ENCODE measurements at regions not wholly inside any gene's neighbourhood (a gene's known extent, or its start where the extent isn't known, plus 50 kb on each side); places are given as distances from the start of the nearest gene placed in this dataset.

- no peak for DNase-seq (ENCODE audit: low read depth in 2 of 2)
Measured at GRCh38 chr12:39047539-39048262, 142.3 kb upstream of the CPNE8 start.

DNA sequence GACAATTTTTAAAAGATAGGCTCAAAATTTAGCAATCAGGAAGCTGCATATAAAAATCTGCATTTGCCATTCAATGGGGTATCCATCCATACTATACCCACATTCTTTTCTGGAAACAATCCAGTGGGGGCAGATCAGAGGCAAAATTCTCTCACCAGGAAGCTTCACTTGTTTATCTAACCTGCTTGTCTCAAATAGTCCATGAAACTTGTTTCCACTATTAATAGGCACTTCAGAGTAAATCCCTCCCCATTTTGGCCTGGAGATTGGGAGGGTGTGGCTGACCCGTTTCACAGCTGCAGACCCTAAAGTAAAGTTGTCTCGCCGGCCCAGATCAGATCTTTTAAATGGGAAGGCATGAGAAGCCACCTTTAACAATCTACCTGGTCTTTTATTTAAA lies 139.4 kb upstream of the CPNE8 start:
- DNase-seq (ENCODE audit: low read depth in 2 of 2), result no peak

- DNase-seq (ENCODE audit: low read depth in 2 of 2), result no peak
Measured at GRCh38 chr12:39043424-39043822, 138.0 kb upstream of the CPNE8 start.

- DNase-seq (ENCODE audit: low read depth in 2 of 2), result no peak
Measured at GRCh38 chr12:39040275-39040674, 134.9 kb upstream of the CPNE8 start.

GRCh38 chr12:39037115-39037514 lies 131.7 kb upstream of the CPNE8 start:
- DNase-seq (ENCODE audit: low read depth in 2 of 2), result no peak

DNA sequence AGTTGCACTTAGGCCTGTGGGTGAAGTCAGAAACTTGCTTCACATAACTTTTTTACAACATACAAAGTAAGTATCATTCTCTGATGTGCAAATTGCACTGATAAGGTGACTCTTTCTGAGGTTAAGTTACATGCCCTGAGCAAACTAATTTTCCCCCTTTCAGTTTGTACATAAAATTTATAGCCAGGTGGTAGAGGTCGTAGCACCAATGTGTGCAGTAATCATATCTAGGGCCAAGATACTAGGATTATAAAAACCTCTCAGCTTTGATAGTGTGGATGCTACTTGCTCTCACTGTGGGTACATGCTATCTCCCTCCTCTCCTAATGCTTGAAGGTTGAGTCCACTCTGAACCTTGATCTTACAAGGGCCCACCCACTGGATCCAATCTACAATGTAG lies 130.7 kb upstream of the CPNE8 start:
- no peak for DNase-seq (ENCODE audit: low read depth in 2 of 2)

DNA sequence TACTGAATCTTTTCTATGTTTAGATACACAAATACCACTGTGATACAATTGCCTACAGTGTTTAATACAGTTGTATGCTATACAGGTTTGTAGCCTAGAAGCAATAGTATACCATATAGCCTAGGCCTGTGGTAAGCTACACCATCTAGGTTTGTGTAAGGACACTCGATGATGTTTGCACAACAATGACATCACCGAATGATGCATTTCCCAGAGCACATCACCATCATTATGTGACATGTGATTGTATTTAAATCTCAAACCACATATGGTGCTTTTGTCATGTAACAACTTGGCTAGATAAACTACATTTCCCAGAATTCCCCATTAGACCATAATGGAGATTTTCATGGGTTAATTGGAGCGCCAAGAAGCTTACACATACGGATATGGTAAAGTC lies 128.4 kb upstream of the CPNE8 start:
- no peak for DNase-seq (ENCODE audit: low read depth in 2 of 2)

DNA sequence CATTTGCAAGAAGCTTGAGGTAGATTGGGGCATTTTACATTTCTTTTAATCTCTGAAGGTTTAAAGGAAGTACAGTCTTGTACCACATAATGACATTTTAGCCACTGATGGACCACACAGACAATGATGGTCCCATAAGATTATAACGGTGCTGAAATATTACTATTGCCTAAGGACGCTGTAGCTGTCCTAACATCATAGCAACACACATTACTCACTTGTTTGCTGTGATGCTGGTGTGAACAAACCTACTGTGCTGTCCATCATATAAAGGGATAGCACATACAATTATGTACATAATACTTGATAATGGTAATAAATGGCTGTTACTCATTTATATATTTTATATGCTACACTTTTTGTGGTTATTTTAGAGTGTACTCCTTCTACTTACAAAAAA lies 127.1 kb upstream of the CPNE8 start:
- no peak for DNase-seq (ENCODE audit: low read depth in 2 of 2)

DNA sequence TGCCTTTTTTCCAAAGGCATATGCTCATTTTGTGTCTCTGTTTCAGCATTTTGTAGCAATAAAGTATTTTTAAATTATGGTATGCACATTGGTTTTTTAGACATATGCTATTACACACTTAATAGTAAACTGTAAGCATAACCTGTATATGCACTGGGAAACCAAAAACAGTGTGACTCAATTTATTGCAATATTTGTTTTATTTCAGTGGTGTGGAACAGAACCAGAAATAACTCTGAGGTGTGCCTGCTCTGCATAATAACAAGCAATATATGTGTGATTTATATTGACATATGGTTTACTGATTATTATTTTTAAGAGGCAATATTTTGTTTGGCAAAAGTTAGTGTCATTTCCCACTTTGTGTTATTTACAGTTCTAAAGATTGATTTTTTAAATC lies 126.6 kb upstream of the CPNE8 start:
- no peak for DNase-seq (ENCODE audit: low read depth in 2 of 2)

DNA sequence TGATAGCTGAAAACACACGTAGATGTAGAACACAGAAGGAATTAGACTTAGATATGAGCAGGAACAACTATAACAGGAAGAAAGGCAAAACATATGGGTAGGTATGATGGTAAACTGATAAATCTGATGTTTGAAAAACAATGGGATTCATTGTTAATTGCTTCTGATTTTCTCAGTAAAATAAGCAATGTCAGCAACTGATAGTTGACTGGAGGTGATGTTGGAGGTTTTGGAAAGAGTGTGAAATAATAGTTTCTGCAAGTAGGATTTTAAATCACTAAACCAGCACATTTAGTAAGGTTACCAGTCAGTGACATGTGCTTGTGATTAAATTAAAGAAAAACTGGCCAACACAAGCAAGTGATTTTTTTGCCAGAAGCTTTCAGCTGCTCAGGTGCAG lies 123.0 kb upstream of the CPNE8 start:
- no peak for DNase-seq (ENCODE audit: low read depth in 2 of 2)

- no peak for DNase-seq (ENCODE audit: low read depth in 2 of 2)
Measured at GRCh38 chr12:39012870-39013269, 107.5 kb upstream of the CPNE8 start.

GRCh38 chr12:39011166-39011565 lies 105.8 kb upstream of the CPNE8 start:
- DNase-seq (ENCODE audit: low read depth in 2 of 2), result no peak

DNA sequence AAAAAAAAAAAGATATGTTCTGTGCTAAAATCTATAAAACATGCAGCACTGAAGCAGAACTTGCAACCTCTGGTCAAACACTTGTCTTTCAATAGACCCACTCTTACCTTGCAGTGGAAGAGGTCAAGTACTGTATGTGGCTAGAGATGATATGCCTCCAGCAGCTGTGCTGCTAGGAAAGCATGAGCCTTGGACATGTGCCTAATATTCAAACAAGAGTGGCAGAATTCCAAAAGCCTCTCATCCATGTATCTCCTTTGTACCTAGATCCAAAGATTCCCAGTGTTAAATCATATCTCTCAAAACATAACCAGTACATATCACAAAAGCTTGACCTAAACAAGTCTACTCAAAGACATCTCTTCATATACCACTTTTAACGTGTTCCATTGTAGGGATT lies 105.0 kb upstream of the CPNE8 start:
- DNase-seq (ENCODE audit: low read depth in 2 of 2), result no peak

- no peak for DNase-seq (ENCODE audit: low read depth in 2 of 2)
Measured at GRCh38 chr12:39007619-39008018, 102.2 kb upstream of the CPNE8 start.

DNA sequence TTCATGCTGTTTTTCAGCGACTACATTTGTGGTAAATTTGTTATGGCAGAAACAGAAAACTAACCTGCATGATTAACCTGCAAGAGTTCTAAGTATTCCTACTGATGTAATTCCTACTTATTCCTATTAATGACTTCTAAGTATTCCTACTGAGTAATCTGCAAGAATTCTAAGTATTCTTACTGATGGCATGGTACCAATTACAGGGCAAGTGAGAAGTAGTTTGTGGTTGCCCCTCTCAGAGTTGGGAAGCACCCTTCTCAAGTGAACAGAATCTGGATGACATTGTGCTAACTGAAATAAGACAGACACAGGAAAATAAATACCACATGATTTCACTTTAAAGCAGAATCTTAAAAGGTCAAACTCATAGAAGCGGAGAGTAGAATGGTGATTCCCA lies 100.9 kb upstream of the CPNE8 start:
- no peak for DNase-seq (ENCODE audit: low read depth in 2 of 2)

DNA sequence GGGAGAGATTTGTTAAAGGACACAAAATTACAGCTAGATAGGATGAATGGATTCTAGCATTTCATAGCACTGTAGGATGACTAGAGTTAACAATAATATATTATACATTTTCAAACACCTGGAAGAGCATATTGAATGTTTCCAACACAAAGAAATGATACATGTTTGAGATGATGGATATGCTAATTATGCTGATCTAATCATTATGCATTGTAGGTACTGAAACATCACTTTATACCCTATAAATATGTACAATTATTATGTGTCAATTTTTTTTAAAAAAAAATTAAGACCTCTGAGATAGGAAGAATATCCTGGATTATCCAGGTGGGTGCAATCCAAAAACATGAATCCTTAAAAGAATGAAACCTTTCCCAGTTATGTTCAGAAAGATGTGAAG lies 100.3 kb upstream of the CPNE8 start:
- no peak for DNase-seq (ENCODE audit: low read depth in 2 of 2)

GRCh38 chr12:39003541-39004155 lies 98.3 kb upstream of the CPNE8 start:
- DNase-seq (ENCODE audit: low read depth in 2 of 2), result no peak

DNA sequence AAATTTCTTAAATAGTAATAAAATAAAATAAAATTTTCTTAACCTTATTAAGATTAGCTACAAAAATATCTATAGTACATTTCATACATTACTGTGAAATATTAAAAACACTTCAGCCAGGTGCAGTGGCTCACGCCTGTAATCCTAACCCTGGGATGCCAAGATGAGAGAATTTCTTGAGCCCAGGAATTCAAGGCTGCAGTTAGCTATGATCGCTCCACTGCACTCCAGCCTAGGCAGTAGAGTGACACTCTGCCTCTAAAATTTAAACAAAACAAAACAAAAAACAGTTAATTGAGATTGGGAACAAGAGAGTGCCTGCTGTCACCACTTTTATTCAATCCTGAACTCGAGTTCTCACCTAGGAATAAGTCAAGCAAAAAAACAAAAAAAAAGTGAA lies 95.0 kb upstream of the CPNE8 start:
- no peak for DNase-seq (ENCODE audit: low read depth in 2 of 2)

DNA sequence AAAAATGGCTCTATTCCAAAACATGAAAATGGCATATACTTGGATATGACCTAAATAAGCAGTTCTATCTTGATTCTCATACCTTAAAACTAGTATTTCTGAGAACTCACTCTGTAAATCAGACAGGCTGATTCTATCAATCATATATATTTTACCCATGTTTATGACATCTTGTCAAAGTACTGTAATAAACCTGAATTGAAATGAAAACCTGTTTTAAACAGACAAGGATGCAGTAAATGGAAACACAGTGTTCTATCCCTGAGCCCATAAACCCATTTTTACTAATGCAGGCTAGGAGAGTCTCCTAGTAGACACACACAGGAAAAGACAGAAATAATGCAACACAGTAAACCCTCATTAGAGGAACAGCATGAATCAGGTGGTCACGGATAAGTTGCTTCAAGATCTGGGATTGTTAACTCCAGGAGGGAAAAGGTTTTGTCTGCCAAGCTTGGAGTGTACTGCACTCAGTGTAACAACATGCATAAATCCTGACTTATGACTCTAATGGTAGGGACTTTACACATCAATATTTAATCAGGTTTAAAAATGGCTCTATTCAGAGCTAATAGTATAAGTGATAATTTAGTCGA lies 93.6 kb upstream of the CPNE8 start:
- DNase-seq (ENCODE audit: low read depth in 2 of 2), result no peak

GRCh38 chr12:38995249-38995648 lies 89.9 kb upstream of the CPNE8 start:
- DNase-seq (ENCODE audit: low read depth in 2 of 2), result no peak

- no peak for DNase-seq (ENCODE audit: low read depth in 2 of 2)
Measured at GRCh38 chr12:38985961-38986360, 80.6 kb upstream of the CPNE8 start.

DNA sequence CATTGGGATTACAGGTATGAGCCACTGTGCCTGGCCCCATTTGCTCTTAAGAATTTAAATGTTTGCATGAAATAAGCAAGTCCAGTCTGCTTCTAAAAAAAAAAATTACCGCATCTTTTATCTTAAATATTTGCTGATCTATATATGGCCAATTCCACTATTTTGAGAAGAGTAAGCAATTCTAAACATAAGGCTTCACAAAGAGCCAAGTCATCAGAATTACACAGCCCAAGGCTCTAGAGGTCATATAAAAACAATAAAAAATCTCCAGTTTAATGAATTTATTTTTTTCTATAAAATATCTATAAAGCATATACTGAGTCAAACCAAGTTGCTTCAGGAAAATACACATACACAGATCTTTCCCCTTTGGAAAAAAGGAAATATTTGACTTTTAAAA lies 79.0 kb upstream of the CPNE8 start:
- no peak for DNase-seq (ENCODE audit: low read depth in 2 of 2)

DNA sequence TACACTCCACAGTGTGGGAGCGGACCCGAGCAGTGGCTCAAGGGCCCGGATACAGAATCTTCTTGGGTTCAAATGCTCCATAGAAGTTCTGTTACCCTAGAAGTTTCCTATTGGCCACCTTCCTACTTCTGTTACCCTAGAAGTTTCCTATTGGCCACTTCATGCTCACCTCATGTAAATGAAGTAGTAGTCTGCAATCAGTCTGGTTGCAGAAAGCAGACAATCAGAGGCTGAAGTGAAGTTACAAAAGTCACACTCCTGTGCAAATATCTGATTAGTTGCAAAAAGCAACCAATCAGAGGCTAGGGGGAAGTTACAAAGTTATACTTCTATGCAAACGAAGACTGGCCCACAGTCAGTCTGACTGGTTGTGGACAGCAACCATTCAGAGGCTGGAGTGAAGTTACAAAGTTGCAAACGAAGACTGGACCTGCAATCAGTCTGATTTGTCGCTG lies 77.8 kb upstream of the CPNE8 start:
- DNase-seq (ENCODE audit: low read depth in 2 of 2), result no peak
